ENCODE measurements at regions not wholly inside any gene's neighbourhood (a gene's known extent, or its start where the extent isn't known, plus 50 kb on each side); places are given as distances from the start of the nearest gene placed in this dataset.
"Not testable (repeated sequence)": the region's sequence is repeated elsewhere in the genome, so short reads cannot be mapped to it uniquely, and the experiment has no call there.

- no peak for DNase-seq (ENCODE audit: low read depth)
These were observed 958.6 kb downstream of the TRAM1L1 start for GRCh38 chr4:116126794-116127193.

GRCh38 chr4:116122124-116122523, 963.3 kb downstream of the TRAM1L1 start:
- DNase-seq (ENCODE audit: low read depth): peak; percentile 34

GRCh38 chr4:116118221-116118620, 967.2 kb downstream of the TRAM1L1 start:
- no peak for DNase-seq (ENCODE audit: low read depth)

GRCh38 chr4:116112861-116113260, 972.5 kb downstream of the TRAM1L1 start:
- not testable (repeated sequence) for DNase-seq (ENCODE audit: low read depth)

- no peak for DNase-seq (ENCODE audit: low read depth)
These were observed 974.7 kb downstream of the TRAM1L1 start for GRCh38 chr4:116110713-116111112.

- no peak for DNase-seq (ENCODE audit: low read depth)
These were observed 976.8 kb downstream of the TRAM1L1 start for GRCh38 chr4:116108606-116109005.

- DNase-seq (ENCODE audit: low read depth): peak; percentile 28
These were observed 984.1 kb downstream of the TRAM1L1 start for GRCh38 chr4:116101321-116101720.

- DNase-seq (ENCODE audit: low read depth): peak; percentile 51
These were observed 985.8 kb downstream of the TRAM1L1 start for GRCh38 chr4:116099596-116099995.

GRCh38 chr4:116097353-116097752, 983.9 kb upstream of the NDST4 start:
- not testable (repeated sequence) for DNase-seq (ENCODE audit: low read depth)

- DNase-seq (ENCODE audit: low read depth): no peak
These were observed 979.5 kb upstream of the NDST4 start for GRCh38 chr4:116092961-116093360.

- DNase-seq (ENCODE audit: low read depth): no peak
These were observed 975.4 kb upstream of the NDST4 start for GRCh38 chr4:116088771-116089170.

GRCh38 chr4:116082808-116083366, 969.5 kb upstream of the NDST4 start:
- DNase-seq (ENCODE audit: low read depth): no peak

GRCh38 chr4:116073051-116073450, 959.6 kb upstream of the NDST4 start:
- no peak for DNase-seq (ENCODE audit: low read depth)

- peak; percentile 53 for DNase-seq (ENCODE audit: low read depth)
These were observed 956.9 kb upstream of the NDST4 start for GRCh38 chr4:116070283-116070682.

GRCh38 chr4:116066711-116067245, 953.4 kb upstream of the NDST4 start:
- no peak for DNase-seq (ENCODE audit: low read depth)

GRCh38 chr4:116064331-116064730, 950.9 kb upstream of the NDST4 start:
- no peak for DNase-seq (ENCODE audit: low read depth)

GRCh38 chr4:116059361-116059760, 945.9 kb upstream of the NDST4 start:
- no peak for DNase-seq (ENCODE audit: low read depth)

- DNase-seq (ENCODE audit: low read depth): no peak
These were observed 944.7 kb upstream of the NDST4 start for GRCh38 chr4:116058129-116058528.

GRCh38 chr4:116055857-116056827, 942.7 kb upstream of the NDST4 start:
- peak; percentile 5 for DNase-seq (ENCODE audit: low read depth)

GRCh38 chr4:116027311-116027710, 913.9 kb upstream of the NDST4 start:
- DNase-seq (ENCODE audit: low read depth): peak; percentile 15

GRCh38 chr4:116024954-116025708, 911.7 kb upstream of the NDST4 start:
- DNase-seq (ENCODE audit: low read depth): no peak

GRCh38 chr4:116023049-116023448, 909.6 kb upstream of the NDST4 start:
- DNase-seq (ENCODE audit: low read depth): no peak

Data from LHCN-M2 (cell line).